Hematopoietic multipotent progenitor cell treated with erythropoietin and hydrocortisone succinate and interleukin-3 and kit ligand, for 8 days (in vitro differentiated cells): ENCODE measurements at regions not wholly inside any gene's neighbourhood (a gene's known extent, or its start where the extent isn't known, plus 50 kb on each side); places are given as distances from the start of the nearest gene placed in this dataset.

Experiments
- DNase-seq: peaks from one replicate; pipeline ENCODE4 v3.0.0-alpha.2; 2015

GRCh38 chr10:1968257-1969033, 231.1 kb upstream of the ADARB2 start:
- DNase-seq = no peak

GRCh38 chr10:1966712-1967376, 229.5 kb upstream of the ADARB2 start:
- no peak for DNase-seq

- DNase-seq = no peak
Measured at GRCh38 chr10:1964476-1964875, 227.2 kb upstream of the ADARB2 start.

GRCh38 chr10:1963341-1963740, 226.0 kb upstream of the ADARB2 start:
- DNase-seq = no peak

GRCh38 chr10:1961989-1962388, 224.7 kb upstream of the ADARB2 start:
- no peak for DNase-seq

- no peak for DNase-seq
Measured at GRCh38 chr10:1960982-1961381, 223.7 kb upstream of the ADARB2 start.

- no peak for DNase-seq
Measured at GRCh38 chr10:1957057-1957456, 219.7 kb upstream of the ADARB2 start.

- DNase-seq = no peak
Measured at GRCh38 chr10:1954300-1954699, 217.0 kb upstream of the ADARB2 start.

GRCh38 chr10:1952126-1953095, 215.1 kb upstream of the ADARB2 start:
- no peak for DNase-seq

- DNase-seq = no peak
Measured at GRCh38 chr10:1950803-1951495, 213.6 kb upstream of the ADARB2 start.

GRCh38 chr10:1947464-1948003, 210.2 kb upstream of the ADARB2 start:
- DNase-seq = no peak

- no peak for DNase-seq
Measured at GRCh38 chr10:1944487-1944886, 207.2 kb upstream of the ADARB2 start.

- no peak for DNase-seq
Measured at GRCh38 chr10:1942478-1942877, 205.2 kb upstream of the ADARB2 start.

- DNase-seq = no peak
Measured at GRCh38 chr10:1939016-1939415, 201.7 kb upstream of the ADARB2 start.

GRCh38 chr10:1938317-1938716, 201.0 kb upstream of the ADARB2 start:
- no peak for DNase-seq

- DNase-seq = no peak
Measured at GRCh38 chr10:1935912-1936311, 198.6 kb upstream of the ADARB2 start.

GRCh38 chr10:1933215-1933614, 195.9 kb upstream of the ADARB2 start:
- DNase-seq = no peak

GRCh38 chr10:1932692-1933094, 195.4 kb upstream of the ADARB2 start:
- DNase-seq = no peak

- DNase-seq = no peak
Measured at GRCh38 chr10:1928606-1929005, 191.3 kb upstream of the ADARB2 start.

- no peak for DNase-seq
Measured at GRCh38 chr10:1923998-1924397, 186.7 kb upstream of the ADARB2 start.

GRCh38 chr10:1923586-1923985, 186.3 kb upstream of the ADARB2 start:
- no peak for DNase-seq

- no peak for DNase-seq
Measured at GRCh38 chr10:1920941-1921340, 183.6 kb upstream of the ADARB2 start.

GRCh38 chr10:1920127-1920526, 182.8 kb upstream of the ADARB2 start:
- no peak for DNase-seq
